Ascending aorta (tissue), 2 donors: ENCODE measurements at regions not wholly inside any gene's neighbourhood (a gene's known extent, or its start where the extent isn't known, plus 50 kb on each side); places are given as distances from the start of the nearest gene placed in this dataset.

Source experiments
- DNase-seq, 2 donors: peaks; one replicate each; pipeline ENCODE4 v3.0.0-alpha.2; 2019; ENCODE audit warnings: low spot score in 2 of 2
- H3K27ac ChIP-seq, 2 donors: fragments of 200-600 bp; sonication (generic); one replicate each; pipeline ENCODE4 v1.5.1; 2016 to 2017; ENCODE audit warnings: mild to moderate bottlenecking in 1 of 2
- H3K27me3 ChIP-seq: fragments of 200-600 bp; sonication (generic); one replicate; pipeline ENCODE4 v1.5.1; 2017
- H3K36me3 ChIP-seq, 2 donors: fragments of 200-600 bp; sonication (generic); one replicate each; pipeline ENCODE4 v1.5.1; 2016
- H3K4me1 ChIP-seq, 2 donors: fragments of 200-600 bp; sonication (generic); one replicate each; pipeline ENCODE4 v1.5.1; 2016 to 2017; ENCODE audit warnings: mild to moderate bottlenecking in 1 of 2
- H3K4me3 ChIP-seq, 2 donors: fragments of 200-600 bp; sonication (generic); one replicate each; pipeline ENCODE4 v1.5.1; 2016 to 2017; ENCODE audit warnings: mild to moderate bottlenecking in 1 of 2
- H3K9me3 ChIP-seq, 2 donors: fragments of 200-600 bp; sonication (generic); one replicate each; pipeline ENCODE4 v1.5.1; 2016
- CTCF ChIP-seq, 3 experiments: fragments of 200-600 bp in 2 of 3; fragments of 450-650 bp in 1 of 3; sonication (generic) in 2 of 3; IDR thresholded peaks; one replicate each; pipeline ENCODE4 v1.5.1; 2016 to 2019; ENCODE audit warnings: antibody characterized with exemption in 3 of 3, mild to moderate bottlenecking in 1 of 3, moderate library complexity in 1 of 3
- intact Hi-C: fragments of 100-400 bp; cut with DNase I; formaldehyde crosslinking; loops from one replicate; pipeline ENCODE4 v1.15.1; 2023

GRCh38 chr4:123120473-123120872 lies 198.1 kb upstream of the NUDT6 start:
- Histone ChIP-seq H3K27ac (no peak overlapping the region), H3K36me3 (no peaks in the 10 kb centered on the region), H3K4me1 (no peaks in the 10 kb centered on the region), H3K27me3 (no peaks in the 10 kb centered on the region), H3K4me3 (no peak overlapping the region), H3K9me3 (no peaks in the 10 kb centered on the region)
- TF ChIP-seq CTCF (IDR thresholded peaks at IDR 0.05) = no peak
- intact Hi-C loops = no loop called here
- DNase-seq = no peak

- intact Hi-C loops = no loop called here
- H3K9me3 ChIP-seq = no peaks in the 10 kb centered on the region
- no peak for TF ChIP-seq CTCF (IDR thresholded peaks at IDR 0.05)
- H3K27me3 ChIP-seq = no peaks in the 10 kb centered on the region
- H3K4me1 ChIP-seq = no peaks in the 10 kb centered on the region
- DNase-seq = no peak
- H3K4me3 ChIP-seq = no peak overlapping the region
- H3K27ac ChIP-seq = no peak overlapping the region
- no peaks in the 10 kb centered on the region for H3K36me3 ChIP-seq
These were observed 199.0 kb upstream of the NUDT6 start for GRCh38 chr4:123121241-123121907.

- Histone ChIP-seq H3K27ac (no peak overlapping the region), H3K4me1 (peaks cover 0 to 3% of the 10 kb centered on the region in 2 donors), H3K36me3 (no peaks in the 10 kb centered on the region), H3K9me3 (no peaks in the 10 kb centered on the region), H3K4me3 (no peak overlapping the region), H3K27me3 (no peaks in the 10 kb centered on the region)
- DNase-seq = no peak
- no peak for TF ChIP-seq CTCF (IDR thresholded peaks at IDR 0.05)
- intact Hi-C loops = loop anchor here (5.0 kb wide), 2 partner anchors 272 to 987 kb away; partner anchors contain the start of gene SPRY1
These were observed 203.1 kb upstream of the NUDT6 start for GRCh38 chr4:123125477-123125876.

GRCh38 chr4:123127218-123127617 lies 204.8 kb upstream of the NUDT6 start:
- no peak for DNase-seq
- H3K27me3 ChIP-seq = no peaks in the 10 kb centered on the region
- no peak overlapping the region for H3K4me3 ChIP-seq
- peaks cover 0 to 3% of the 10 kb centered on the region in 2 donors for H3K4me1 ChIP-seq
- no peaks in the 10 kb centered on the region for H3K9me3 ChIP-seq
- peak; percentile 22 to 45 (median 39) for TF ChIP-seq CTCF (IDR thresholded peaks at IDR 0.05)
- no peaks in the 10 kb centered on the region for H3K36me3 ChIP-seq
- intact Hi-C loops = loop anchor here (5.0 kb wide), 2 partner anchors 270 to 985 kb away; partner anchors contain the start of gene SPRY1
- no peak overlapping the region for H3K27ac ChIP-seq

- H3K4me1 ChIP-seq = peaks cover 0 to 3% of the 10 kb centered on the region in 2 donors
- H3K36me3 ChIP-seq = no peaks in the 10 kb centered on the region
- H3K4me3 ChIP-seq = no peak overlapping the region
- no peak for DNase-seq
- H3K27me3 ChIP-seq = no peaks in the 10 kb centered on the region
- H3K9me3 ChIP-seq = no peaks in the 10 kb centered on the region
- intact Hi-C loops = loop anchor here (5.0 kb wide), 2 partner anchors 269 to 984 kb away; partner anchors contain the start of gene SPRY1
- TF ChIP-seq CTCF (IDR thresholded peaks at IDR 0.05) = no peak
- no peak overlapping the region for H3K27ac ChIP-seq
These were observed 205.5 kb upstream of the NUDT6 start for GRCh38 chr4:123127875-123128274.
